GM18909 (cell line): ENCODE measurements at regions not wholly inside any gene's neighbourhood (a gene's known extent, or its start where the extent isn't known, plus 50 kb on each side); places are given as distances from the start of the nearest gene placed in this dataset.

Experiments
- ATAC-seq: cut with Tn5 transposase; IDR thresholded peaks from one replicate; pipeline ENCODE4 v1.9.1; 2021; ENCODE audit warnings: mild to moderate bottlenecking; ENCODE audit not compliant: unreplicated experiment, poor library complexity

- ATAC-seq: no peak
Observed at GRCh38 chr20:52747845-52748284, 224.3 kb upstream of the TSHZ2 start.

- no peak for ATAC-seq
Observed at GRCh38 chr20:52746770-52747169, 225.4 kb upstream of the TSHZ2 start.

- no peak for ATAC-seq
Observed at GRCh38 chr20:52746190-52746589, 226.0 kb upstream of the TSHZ2 start.

- ATAC-seq: no peak
Observed at GRCh38 chr20:52744441-52744840, 227.7 kb upstream of the TSHZ2 start.

- no peak for ATAC-seq
Observed at GRCh38 chr20:52738081-52738480, 234.1 kb upstream of the TSHZ2 start.

GRCh38 chr20:52736507-52736906, 235.7 kb upstream of the TSHZ2 start:
- no peak for ATAC-seq

- no peak for ATAC-seq
Observed at GRCh38 chr20:52731093-52731492, 241.1 kb upstream of the TSHZ2 start.

GRCh38 chr20:52727740-52728456, 244.3 kb upstream of the TSHZ2 start:
- ATAC-seq: no peak

- no peak for ATAC-seq
Observed at GRCh38 chr20:52724541-52724940, 247.6 kb upstream of the TSHZ2 start.

GRCh38 chr20:52722926-52723688, 249.1 kb upstream of the TSHZ2 start:
- no peak for ATAC-seq

GRCh38 chr20:52708137-52708536, 264.0 kb upstream of the TSHZ2 start:
- no peak for ATAC-seq

- ATAC-seq: no peak
Observed at GRCh38 chr20:52704553-52704952, 267.6 kb upstream of the TSHZ2 start.

GRCh38 chr20:52688345-52688744, 283.8 kb upstream of the TSHZ2 start:
- no peak for ATAC-seq

- ATAC-seq: no peak
Observed at GRCh38 chr20:52684905-52685304, 287.3 kb upstream of the TSHZ2 start.

GRCh38 chr20:52684176-52684575, 288.0 kb upstream of the TSHZ2 start:
- ATAC-seq: no peak

GRCh38 chr20:52683761-52684160, 288.4 kb upstream of the TSHZ2 start:
- ATAC-seq: no peak

- ATAC-seq: no peak
Observed at GRCh38 chr20:52682237-52682636, 289.9 kb upstream of the TSHZ2 start.

GRCh38 chr20:52681288-52681687, 290.9 kb upstream of the TSHZ2 start:
- ATAC-seq: no peak

- no peak for ATAC-seq
Observed at GRCh38 chr20:52677216-52677615, 294.9 kb upstream of the TSHZ2 start.

GRCh38 chr20:52676283-52676995, 295.7 kb upstream of the TSHZ2 start:
- ATAC-seq: no peak

GRCh38 chr20:52675375-52675774, 296.8 kb upstream of the TSHZ2 start:
- ATAC-seq: no peak
